Sigmoid colon (tissue), 4 donors: ENCODE measurements at regions not wholly inside any gene's neighbourhood (a gene's known extent, or its start where the extent isn't known, plus 50 kb on each side); places are given as distances from the start of the nearest gene placed in this dataset.

Experiments
- EP300 ChIP-seq, 4 donors: sonication (generic); formaldehyde crosslinking; IDR thresholded peaks; one replicate each; pipeline ENCODE4 v1.6.1; 2017; ENCODE audit warnings: antibody characterized with exemption in 4 of 4
- POLR2A ChIP-seq, 2 donors: fragments of 450-650 bp; IDR thresholded peaks; one replicate each; pipeline ENCODE4 v1.6.1; 2016; ENCODE audit warnings: antibody characterized with exemption in 2 of 2, mild to moderate bottlenecking in 2 of 2, moderate library complexity in 2 of 2
- TF ChIP-seq, protein P1 (sequence below), 4 experiments: fragments of 450-650 bp in 3 of 4; fragments of 200-600 bp in 1 of 4; IDR thresholded peaks; one replicate each; pipeline ENCODE4 v1.5.1; 2016 to 2019; ENCODE audit warnings: antibody characterized with exemption in 4 of 4, mild to moderate bottlenecking in 3 of 4, moderate library complexity in 2 of 4

DNA sequence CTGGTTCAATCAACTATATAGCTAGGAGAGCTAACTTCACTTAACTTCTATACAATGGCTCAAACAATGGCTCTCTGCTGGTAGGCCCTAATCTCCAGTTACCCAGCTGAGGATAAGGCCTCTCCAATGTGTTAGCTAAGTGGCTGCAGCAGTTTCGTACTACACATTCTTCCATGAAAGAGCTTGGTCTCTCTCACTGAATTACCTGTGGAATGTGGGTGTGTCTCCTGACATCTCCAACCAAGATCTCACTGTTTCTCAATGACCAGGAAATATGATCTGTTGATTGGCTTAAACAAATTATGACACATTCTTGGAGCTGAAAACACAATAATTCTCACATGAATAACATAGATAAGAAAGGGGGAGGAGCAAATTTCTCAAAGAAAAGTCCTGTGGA lies 169.8 kb upstream of the ROBO1 start:
- no peak for TF ChIP-seq EP300 (IDR thresholded peaks at IDR 0.05)
- TF ChIP-seq, protein P1, sequence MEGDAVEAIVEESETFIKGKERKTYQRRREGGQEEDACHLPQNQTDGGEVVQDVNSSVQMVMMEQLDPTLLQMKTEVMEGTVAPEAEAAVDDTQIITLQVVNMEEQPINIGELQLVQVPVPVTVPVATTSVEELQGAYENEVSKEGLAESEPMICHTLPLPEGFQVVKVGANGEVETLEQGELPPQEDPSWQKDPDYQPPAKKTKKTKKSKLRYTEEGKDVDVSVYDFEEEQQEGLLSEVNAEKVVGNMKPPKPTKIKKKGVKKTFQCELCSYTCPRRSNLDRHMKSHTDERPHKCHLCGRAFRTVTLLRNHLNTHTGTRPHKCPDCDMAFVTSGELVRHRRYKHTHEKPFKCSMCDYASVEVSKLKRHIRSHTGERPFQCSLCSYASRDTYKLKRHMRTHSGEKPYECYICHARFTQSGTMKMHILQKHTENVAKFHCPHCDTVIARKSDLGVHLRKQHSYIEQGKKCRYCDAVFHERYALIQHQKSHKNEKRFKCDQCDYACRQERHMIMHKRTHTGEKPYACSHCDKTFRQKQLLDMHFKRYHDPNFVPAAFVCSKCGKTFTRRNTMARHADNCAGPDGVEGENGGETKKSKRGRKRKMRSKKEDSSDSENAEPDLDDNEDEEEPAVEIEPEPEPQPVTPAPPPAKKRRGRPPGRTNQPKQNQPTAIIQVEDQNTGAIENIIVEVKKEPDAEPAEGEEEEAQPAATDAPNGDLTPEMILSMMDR (IDR thresholded peaks at IDR 0.05): no peak
- no peak for TF ChIP-seq POLR2A (IDR thresholded peaks at IDR 0.05)
